ENCODE measurements at regions not wholly inside any gene's neighbourhood (a gene's known extent, or its start where the extent isn't known, plus 50 kb on each side); places are given as distances from the start of the nearest gene placed in this dataset.
A peak's percentile ranks its signal among the peaks of the same experiment; 100 is the strongest.

GRCh38 chr20:40254023-40254772 lies 434.8 kb downstream of the MAFB start:
- no peak overlapping the region for H3K27ac ChIP-seq (ENCODE audit: insufficient read depth, low read depth, low read length)
- no peak overlapping the region for H3K9ac ChIP-seq (replicated peaks; ENCODE audit: extremely low read depth, insufficient read depth, low read length)
- H3K36me3 ChIP-seq (ENCODE audit: control insufficient read depth in 2 of 2, extremely low read depth in 1 of 2, insufficient read depth in 2 of 2, low read length in 2 of 2), result no peaks in the 10 kb centered on the region
- H3K9me3 ChIP-seq (replicated peaks; ENCODE audit: control insufficient read depth, insufficient read depth, low read length), result no peaks in the 10 kb centered on the region
- no peak overlapping the region for H3K4me2 ChIP-seq (ENCODE audit: insufficient read depth, low read length)
- H4K20me1 ChIP-seq (replicated peaks; ENCODE audit: control insufficient read depth, extremely low read depth, insufficient read depth, low read length), result no peaks in the 10 kb centered on the region
- no peaks in the 10 kb centered on the region for H3K9me1 ChIP-seq (replicated peaks; ENCODE audit: control insufficient read depth, extremely low read depth, insufficient read depth, low read length)
- DNase-seq (ENCODE audit: low read depth, low spot score), result no peak
- peaks cover 2% of the 10 kb centered on the region for H3K4me1 ChIP-seq (ENCODE audit: control insufficient read depth, extremely low read depth, insufficient read depth, low read length)
- ChIA-PET CTCF (interaction anchor here (1.2 kb wide), 1 partner anchor 11 kb away, joined by 3 read pairs; no protein-coding TSS in a partner anchor), POLR2A (no interaction called here)
- no peak for TF ChIP-seq GATA2 (IDR thresholded peaks at IDR 0.05; ENCODE audit: insufficient read depth, insufficient read length, low read depth, low read length)
- H2AFZ ChIP-seq (ENCODE audit: low read depth, low read length), result no peak overlapping the region
- intact Hi-C loops (cut with micrococcal nuclease), result loop anchor here (5.0 kb wide), 2 partner anchors 92 to 1142 kb away; no protein-coding TSS in a partner anchor
- no TSS peak for BruUV-seq (replicated peaks)
- H3K79me2 ChIP-seq (ENCODE audit: control insufficient read depth, insufficient read depth, low read length), result no peaks in the 10 kb centered on the region
- FAIRE-seq, result no peak
- H3K27me3 ChIP-seq (ENCODE audit: control insufficient read depth in 2 of 2, insufficient read depth in 2 of 2, low read length in 2 of 2), result peaks cover 0 to 3% of the 10 kb centered on the region in 2 experiments
- no peak overlapping the region for H3K4me3 ChIP-seq (replicated peaks in 1 of 3; ENCODE audit: insufficient read depth in 1 of 3, low read depth in 1 of 3, low read length in 3 of 3)
- dilution Hi-C loops (cut with MboI; ENCODE audit: extremely low pct_ligation_motif_present, low sequenced_read_pairs), result no loop called here

- POLR2A ChIA-PET, result no interaction called here
- peak; percentile 54 for FAIRE-seq
- H3K4me2 ChIP-seq (ENCODE audit: insufficient read depth, low read length), result no peak overlapping the region
Observed at GRCh38 chr20:40251284-40251932, 437.6 kb downstream of the MAFB start.

More at GRCh38 chr20:40251284-40251932, 437.6 kb downstream of the MAFB start:
- TF ChIP-seq CTCF (IDR thresholded peaks at IDR 0.05; ENCODE audit: extremely low read depth in 1 of 2, insufficient read depth in 1 of 2, low read depth in 1 of 2, low read length in 2 of 2), result peak in 1 of 2 donors; percentile 27
- no peak for TF ChIP-seq MYC (IDR thresholded peaks at IDR 0.05; ENCODE audit: low read depth, low read length)
- TF ChIP-seq MAX (IDR thresholded peaks at IDR 0.05; ENCODE audit: insufficient read depth, insufficient read length), result no peak
- no peak for TF ChIP-seq POLR2AphosphoS5 (IDR thresholded peaks at IDR 0.05; ENCODE audit: insufficient read depth, low read depth, low read length)
- Histone ChIP-seq H3K27me3 (ENCODE audit: control insufficient read depth in 2 of 2, insufficient read depth in 2 of 2, low read length in 2 of 2) (no peaks in the 10 kb centered on the region), H3K9ac (replicated peaks; ENCODE audit: extremely low read depth, insufficient read depth, low read length) (no peak overlapping the region), H3K9me3 (replicated peaks; ENCODE audit: control insufficient read depth, insufficient read depth, low read length) (no peaks in the 10 kb centered on the region), H3K4me3 (replicated peaks in 1 of 3; ENCODE audit: insufficient read depth in 1 of 3, low read depth in 1 of 3, low read length in 3 of 3) (no peak overlapping the region), H4K20me1 (replicated peaks; ENCODE audit: control insufficient read depth, extremely low read depth, insufficient read depth, low read length) (no peaks in the 10 kb centered on the region), H3K79me2 (ENCODE audit: control insufficient read depth, insufficient read depth, low read length) (no peaks in the 10 kb centered on the region), H3K36me3 (ENCODE audit: control insufficient read depth in 2 of 2, extremely low read depth in 1 of 2, insufficient read depth in 2 of 2, low read length in 2 of 2) (no peaks in the 10 kb centered on the region), H3K27ac (ENCODE audit: insufficient read depth, low read depth, low read length) (no peak overlapping the region), H2AFZ (ENCODE audit: low read depth, low read length) (no peak overlapping the region), H3K9me1 (replicated peaks; ENCODE audit: control insufficient read depth, extremely low read depth, insufficient read depth, low read length) (no peaks in the 10 kb centered on the region), H3K4me1 (ENCODE audit: control insufficient read depth, extremely low read depth, insufficient read depth, low read length) (no peaks in the 10 kb centered on the region)
- peak; percentile 17 for DNase-seq (ENCODE audit: low read depth, low spot score)
- CTCF ChIA-PET, result interaction anchor here (0.6 to 1.8 kb wide), 7 partner anchors 13 to 1000 kb away, joined by 3 to 5 read pairs (median 3); no protein-coding TSS in a partner anchor
- intact Hi-C loops (cut with micrococcal nuclease) (loop anchor here (2.0 to 5.0 kb wide), 3 partner anchors 89 to 1139 kb away; no protein-coding TSS in a partner anchor), dilution Hi-C loops (cut with MboI; ENCODE audit: extremely low pct_ligation_motif_present, low sequenced_read_pairs) (no loop called here)
- no TSS peak for BruUV-seq (replicated peaks)
